ELF-1 (cell line): ENCODE measurements at regions not wholly inside any gene's neighbourhood (a gene's known extent, or its start where the extent isn't known, plus 50 kb on each side); places are given as distances from the start of the nearest gene placed in this dataset.
"Not testable (repeated sequence)": the region's sequence is repeated elsewhere in the genome, so short reads cannot be mapped to it uniquely, and the experiment has no call there.

Experiments used
- DNase-seq: peaks from one replicate; pipeline ENCODE4 v3.0.0-alpha.2; 2016; ENCODE audit warnings: low read depth, low spot score

DNA sequence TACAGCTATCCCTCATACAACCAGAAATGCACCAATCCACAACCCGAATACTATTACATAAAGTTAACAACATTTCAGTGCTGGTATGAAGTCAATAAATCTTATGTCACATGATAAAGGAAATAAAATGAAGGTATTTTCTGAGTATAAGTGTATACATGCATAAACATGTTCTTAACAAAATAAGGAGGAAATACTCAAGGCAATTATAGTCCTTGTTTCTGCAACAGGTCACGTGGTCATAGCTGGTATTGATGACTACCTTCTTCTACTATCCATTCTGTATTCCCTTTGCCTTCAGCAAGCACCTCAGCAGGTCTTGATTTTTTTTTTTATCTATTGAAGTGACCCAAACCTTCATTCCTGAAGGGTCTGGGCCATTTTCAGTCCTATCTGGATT, 675.6 kb downstream of the RPL10L start:
- DNase-seq, result no peak

- no peak for DNase-seq
These were observed 679.2 kb downstream of the RPL10L start for GRCh38 chr14:45972416-45972815.

GRCh38 chr14:45970621-45971020, 681.0 kb downstream of the RPL10L start:
- DNase-seq, result no peak

DNA sequence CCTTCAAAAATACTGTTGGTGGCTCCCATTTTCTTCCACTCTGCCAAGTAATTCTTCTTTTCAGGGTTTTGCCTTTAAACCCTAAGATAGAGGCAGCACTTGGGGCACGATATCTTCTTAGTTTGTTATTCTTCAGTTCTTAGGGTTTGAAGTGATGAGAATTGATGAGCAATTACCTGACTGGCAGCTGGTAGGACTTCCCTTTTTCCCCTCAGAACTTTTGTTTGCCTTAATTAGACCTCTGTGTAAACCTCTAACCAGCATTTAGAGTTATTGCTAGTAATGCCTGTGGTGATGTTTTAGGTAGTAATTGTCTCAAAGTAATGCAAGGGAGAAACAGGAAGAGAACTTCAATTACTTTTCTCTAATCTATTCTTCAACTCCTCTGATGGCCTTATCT, 683.5 kb downstream of the RPL10L start:
- DNase-seq, result no peak

- DNase-seq, result no peak
These were observed 696.5 kb upstream of the MIS18BP1 start for GRCh38 chr14:45949479-45949878.

GRCh38 chr14:45947830-45948229, 694.8 kb upstream of the MIS18BP1 start:
- DNase-seq, result no peak

- no peak for DNase-seq
These were observed 693.2 kb upstream of the MIS18BP1 start for GRCh38 chr14:45946251-45946650.

GRCh38 chr14:45940318-45940717, 687.3 kb upstream of the MIS18BP1 start:
- no peak for DNase-seq

DNA sequence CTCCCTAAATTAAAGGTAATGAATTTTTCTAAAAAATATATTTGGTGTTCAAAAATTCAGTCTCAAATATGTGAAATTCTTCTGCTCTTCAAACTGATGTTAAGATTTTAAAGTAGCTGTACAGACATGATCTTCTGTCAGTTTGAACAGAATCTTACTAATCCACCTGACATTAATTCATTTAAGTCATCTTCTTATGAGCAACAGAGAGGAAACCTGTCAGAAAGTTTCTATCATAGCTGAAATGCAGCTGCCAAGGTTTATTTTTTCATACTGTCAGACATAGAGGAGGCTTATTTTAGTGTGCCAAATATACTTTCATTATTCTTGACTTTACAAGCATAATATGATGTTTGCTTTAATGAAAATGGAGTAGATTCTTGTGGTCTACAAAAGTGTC, 686.6 kb upstream of the MIS18BP1 start:
- no peak for DNase-seq

GRCh38 chr14:45919995-45920394, 667.0 kb upstream of the MIS18BP1 start:
- DNase-seq, result not testable (repeated sequence)

GRCh38 chr14:45916340-45916953, 663.4 kb upstream of the MIS18BP1 start:
- DNase-seq, result no peak

GRCh38 chr14:45907782-45908181, 654.8 kb upstream of the MIS18BP1 start:
- DNase-seq, result no peak

GRCh38 chr14:45906257-45906656, 653.3 kb upstream of the MIS18BP1 start:
- no peak for DNase-seq

GRCh38 chr14:45905672-45906071, 652.7 kb upstream of the MIS18BP1 start:
- no peak for DNase-seq

- no peak for DNase-seq
These were observed 651.3 kb upstream of the MIS18BP1 start for GRCh38 chr14:45904314-45904713.

GRCh38 chr14:45902241-45902640, 649.2 kb upstream of the MIS18BP1 start:
- DNase-seq, result no peak

DNA sequence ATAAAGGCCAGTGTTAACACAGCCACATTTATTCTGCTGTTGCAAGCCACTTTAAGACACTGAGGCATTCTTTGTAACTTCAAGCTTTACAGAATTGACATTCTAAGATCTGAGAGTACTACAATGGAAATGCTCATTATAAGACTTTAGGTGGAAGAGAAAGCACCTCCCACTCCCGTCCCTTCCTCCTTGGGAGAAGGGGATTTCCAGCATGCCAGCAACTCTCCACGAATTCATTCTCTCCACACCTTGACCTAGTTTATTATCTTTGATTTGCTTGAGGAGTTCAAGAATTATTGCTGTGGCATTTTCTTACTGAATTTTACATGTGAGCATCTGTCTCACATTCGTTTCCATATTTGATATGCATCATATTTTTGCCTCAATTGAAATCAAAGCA, 644.4 kb upstream of the MIS18BP1 start:
- no peak for DNase-seq

DNA sequence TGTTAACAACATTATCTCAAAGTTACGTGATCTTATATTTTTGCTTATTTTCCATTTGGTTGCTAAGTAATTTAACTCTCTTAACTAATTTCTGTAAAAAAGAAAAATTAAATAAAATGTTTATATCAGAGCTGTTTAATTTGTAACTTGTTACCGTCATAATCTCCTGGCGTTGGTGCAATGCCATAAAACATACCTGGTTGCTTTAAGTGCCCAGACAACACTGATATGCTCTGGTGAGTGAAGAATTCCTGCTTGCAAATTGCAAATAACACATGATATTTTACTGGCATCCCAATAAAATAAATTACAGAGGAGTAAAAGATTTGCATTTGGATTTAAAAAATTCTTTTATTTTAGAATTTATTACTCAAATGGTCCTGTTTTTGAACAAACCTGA, 640.1 kb upstream of the MIS18BP1 start:
- no peak for DNase-seq

DNA sequence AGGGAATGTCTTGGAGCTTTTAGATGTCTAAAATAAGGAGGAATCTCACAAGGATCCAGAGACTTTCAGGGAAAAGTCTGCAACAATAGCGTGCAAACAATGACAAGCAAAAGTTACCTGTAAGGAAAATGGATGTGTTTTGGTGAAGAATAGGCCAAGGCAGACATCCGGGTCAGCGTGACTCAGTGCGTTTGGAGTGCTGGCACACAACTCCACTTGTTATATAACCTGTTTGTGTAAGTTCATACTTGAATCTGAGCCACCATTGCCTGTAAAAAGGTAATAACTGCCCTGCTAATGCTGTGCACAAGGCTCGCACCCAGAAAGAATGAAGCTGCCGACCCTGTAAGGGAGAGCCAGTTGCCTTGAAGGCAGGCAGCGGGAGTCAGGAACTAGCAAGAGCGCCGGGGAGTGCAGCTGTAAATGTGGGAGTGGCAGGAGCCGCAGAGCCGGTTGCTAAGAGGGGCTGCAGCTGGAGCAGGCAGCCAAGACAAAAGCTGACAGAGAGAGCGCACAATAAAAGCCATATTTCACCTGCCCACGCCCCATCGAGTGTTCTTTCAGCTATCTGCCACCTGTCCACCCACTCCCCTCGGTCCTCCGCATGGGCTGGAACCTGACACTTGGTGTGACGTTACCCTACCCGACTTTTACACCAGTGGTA, 638.5 kb upstream of the MIS18BP1 start:
- DNase-seq, result peak; percentile 78

GRCh38 chr14:45888766-45889285, 635.8 kb upstream of the MIS18BP1 start:
- DNase-seq, result peak; percentile 77

- DNase-seq, result no peak
These were observed 625.0 kb upstream of the MIS18BP1 start for GRCh38 chr14:45877981-45878380.

DNA sequence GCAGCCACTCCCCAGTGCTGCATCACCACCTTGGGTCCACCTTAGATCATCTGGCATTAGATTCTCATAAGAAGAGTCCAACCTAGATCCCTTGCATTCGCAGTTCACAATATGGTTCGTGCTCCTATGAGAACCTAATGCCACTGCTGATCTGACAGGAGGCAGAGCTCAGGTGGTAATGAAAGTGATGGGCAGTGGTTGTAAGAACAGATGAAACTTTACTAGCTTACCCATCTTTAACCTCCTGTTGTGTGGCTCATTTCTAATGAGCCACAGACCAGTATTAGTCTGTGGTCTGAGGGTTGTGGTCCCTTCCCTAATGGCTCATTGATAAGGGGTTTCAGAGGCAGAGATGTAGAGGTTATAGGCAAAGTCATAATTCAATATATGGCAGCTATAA, 615.9 kb upstream of the MIS18BP1 start:
- no peak for DNase-seq

DNA sequence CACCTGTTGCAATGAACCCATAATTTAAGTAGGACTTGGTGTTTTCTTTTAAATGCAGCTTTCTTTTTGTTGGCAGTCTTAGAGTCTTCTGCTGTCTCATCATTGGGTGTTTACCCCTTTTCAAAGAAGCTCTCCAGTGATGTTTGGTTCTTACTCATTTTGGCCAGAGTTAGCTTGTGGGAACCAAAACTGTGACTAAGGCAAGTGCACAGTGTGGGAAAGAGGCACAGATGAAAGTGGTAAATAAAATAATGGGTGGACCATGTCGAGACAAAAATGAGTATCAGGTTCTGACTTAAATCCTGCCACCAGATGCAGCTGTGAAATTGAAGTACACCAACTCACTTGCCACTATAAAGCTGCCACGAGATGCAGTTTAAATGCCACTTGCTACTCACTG, 615.4 kb upstream of the MIS18BP1 start:
- DNase-seq, result no peak
